ENCODE measurements at regions not wholly inside any gene's neighbourhood (a gene's known extent, or its start where the extent isn't known, plus 50 kb on each side); places are given as distances from the start of the nearest gene placed in this dataset.
A peak's percentile ranks its signal among the peaks of the same experiment; 100 is the strongest.

- ATAC-seq (ENCODE audit: insufficient read depth, low FRiP score) (no peak), DNase-seq (peak in 2 of 3 donors; percentile 58 to 67)
- Histone ChIP-seq H3K9me3 (ENCODE audit: control insufficient read depth in 4 of 4, insufficient read depth in 3 of 4, low read length in 3 of 4) (no peaks in the 10 kb centered on the region), H3K9ac (ENCODE audit: insufficient read depth in 1 of 2, low read length in 2 of 2) (no peak overlapping the region), H3K4me1 (ENCODE audit: control insufficient read depth in 5 of 5, insufficient read depth in 5 of 5, low read length in 5 of 5) (peaks cover 0 to 9% (median 0%) of the 10 kb centered on the region in 5 donors), H3K27ac (ENCODE audit: low read depth in 1 of 2, low read length in 1 of 2) (no peak overlapping the region), H3K36me3 (ENCODE audit: control insufficient read depth in 4 of 4, insufficient read depth in 4 of 4, low read length in 4 of 4) (no peaks in the 10 kb centered on the region), H3K27me3 (ENCODE audit: control insufficient read depth in 3 of 3, insufficient read depth in 3 of 3, low read length in 2 of 3) (no peaks in the 10 kb centered on the region), H3K4me3 (no peak overlapping the region)
- 78 to 88% methylated on average over 3 of the region's 3 CpGs for WGBS, 2 donors
- TF ChIP-seq CTCF (IDR thresholded peaks at IDR 0.05; ENCODE audit: control extremely low read depth, extremely low read depth): no peak
These were observed 191.1 kb upstream of the FAT4 start for GRCh38 chr4:125123570-125124109.

- Histone ChIP-seq H3K27me3 (ENCODE audit: control insufficient read depth in 3 of 3, insufficient read depth in 3 of 3, low read length in 2 of 3) (no peaks in the 10 kb centered on the region), H3K27ac (ENCODE audit: low read depth in 1 of 2, low read length in 1 of 2) (no peak overlapping the region), H3K9me3 (ENCODE audit: control insufficient read depth in 4 of 4, insufficient read depth in 3 of 4, low read length in 3 of 4) (no peaks in the 10 kb centered on the region), H3K4me3 (no peak overlapping the region), H3K36me3 (ENCODE audit: control insufficient read depth in 4 of 4, insufficient read depth in 4 of 4, low read length in 4 of 4) (no peaks in the 10 kb centered on the region), H3K9ac (ENCODE audit: insufficient read depth in 1 of 2, low read length in 2 of 2) (no peak overlapping the region), H3K4me1 (ENCODE audit: control insufficient read depth in 5 of 5, insufficient read depth in 5 of 5, low read length in 5 of 5) (peaks cover 0 to 9% (median 0%) of the 10 kb centered on the region in 5 donors)
- ATAC-seq (ENCODE audit: insufficient read depth, low FRiP score): no peak
- peak in 2 of 3 donors; percentile 53 to 73 for DNase-seq
- no peak for TF ChIP-seq CTCF (IDR thresholded peaks at IDR 0.05; ENCODE audit: control extremely low read depth, extremely low read depth)
These were observed 193.2 kb upstream of the FAT4 start for GRCh38 chr4:125121581-125121980.

GRCh38 chr4:125116431-125116830 is 198.3 kb upstream of the FAT4 start:
- ATAC-seq (ENCODE audit: insufficient read depth, low FRiP score) (no peak), DNase-seq (no peak)
- no peaks in the 10 kb centered on the region for H3K36me3 ChIP-seq (ENCODE audit: control insufficient read depth in 4 of 4, insufficient read depth in 4 of 4, low read length in 4 of 4)
- H3K27me3 ChIP-seq (ENCODE audit: control insufficient read depth in 3 of 3, insufficient read depth in 3 of 3, low read length in 2 of 3): no peaks in the 10 kb centered on the region
- H3K9ac ChIP-seq (ENCODE audit: insufficient read depth in 1 of 2, low read length in 2 of 2): no peak overlapping the region
- TF ChIP-seq CTCF (IDR thresholded peaks at IDR 0.05; ENCODE audit: control extremely low read depth, extremely low read depth): no peak
- 75 to 79% methylated on average over 1 of the region's 1 CpG for WGBS, 2 donors
- H3K4me3 ChIP-seq: no peak overlapping the region
- H3K9me3 ChIP-seq (ENCODE audit: control insufficient read depth in 4 of 4, insufficient read depth in 3 of 4, low read length in 3 of 4): no peaks in the 10 kb centered on the region
- H3K4me1 ChIP-seq (ENCODE audit: control insufficient read depth in 5 of 5, insufficient read depth in 5 of 5, low read length in 5 of 5): no peaks in the 10 kb centered on the region
- no peak overlapping the region for H3K27ac ChIP-seq (ENCODE audit: low read depth in 1 of 2, low read length in 1 of 2)

- Histone ChIP-seq H3K4me3 (no peak overlapping the region), H3K4me1 (ENCODE audit: control insufficient read depth in 5 of 5, insufficient read depth in 5 of 5, low read length in 5 of 5) (no peaks in the 10 kb centered on the region), H3K27ac (ENCODE audit: low read depth in 1 of 2, low read length in 1 of 2) (no peak overlapping the region), H3K36me3 (ENCODE audit: control insufficient read depth in 4 of 4, insufficient read depth in 4 of 4, low read length in 4 of 4) (no peaks in the 10 kb centered on the region), H3K9ac (ENCODE audit: insufficient read depth in 1 of 2, low read length in 2 of 2) (no peak overlapping the region), H3K9me3 (ENCODE audit: control insufficient read depth in 4 of 4, insufficient read depth in 3 of 4, low read length in 3 of 4) (no peaks in the 10 kb centered on the region), H3K27me3 (ENCODE audit: control insufficient read depth in 3 of 3, insufficient read depth in 3 of 3, low read length in 2 of 3) (no peaks in the 10 kb centered on the region)
- no peak for TF ChIP-seq CTCF (IDR thresholded peaks at IDR 0.05; ENCODE audit: control extremely low read depth, extremely low read depth)
- no peak for DNase-seq
- 94 to 95% methylated on average over 5 of the region's 5 CpGs for WGBS, 2 donors
- no peak for ATAC-seq (ENCODE audit: insufficient read depth, low FRiP score)
These were observed 198.8 kb upstream of the FAT4 start for GRCh38 chr4:125115941-125116340.

Data from lung (tissue), 11 donors.